ENCODE measurements at regions not wholly inside any gene's neighbourhood (a gene's known extent, or its start where the extent isn't known, plus 50 kb on each side); places are given as distances from the start of the nearest gene placed in this dataset.

DNA sequence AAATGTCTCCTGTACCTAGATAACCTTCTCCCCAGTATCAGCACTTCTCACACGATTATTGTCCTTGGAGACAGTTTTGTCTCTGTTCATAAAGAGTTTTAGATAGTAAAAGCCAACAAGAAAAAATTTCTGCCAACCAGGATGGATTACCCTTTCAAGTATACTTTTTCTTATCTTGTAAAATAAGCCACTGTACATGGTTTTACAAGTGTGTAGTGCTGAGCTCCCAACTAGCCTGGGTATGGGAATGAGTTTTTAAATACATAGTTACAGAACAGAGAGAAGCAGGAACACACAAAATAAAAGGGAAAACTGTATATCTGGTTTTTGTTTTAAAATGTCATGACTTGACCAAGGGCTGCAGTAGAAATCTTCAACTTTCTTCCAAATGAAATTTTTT lies 76.7 kb downstream of the C18orf54 start:
- TF ChIP-seq, protein P1, sequence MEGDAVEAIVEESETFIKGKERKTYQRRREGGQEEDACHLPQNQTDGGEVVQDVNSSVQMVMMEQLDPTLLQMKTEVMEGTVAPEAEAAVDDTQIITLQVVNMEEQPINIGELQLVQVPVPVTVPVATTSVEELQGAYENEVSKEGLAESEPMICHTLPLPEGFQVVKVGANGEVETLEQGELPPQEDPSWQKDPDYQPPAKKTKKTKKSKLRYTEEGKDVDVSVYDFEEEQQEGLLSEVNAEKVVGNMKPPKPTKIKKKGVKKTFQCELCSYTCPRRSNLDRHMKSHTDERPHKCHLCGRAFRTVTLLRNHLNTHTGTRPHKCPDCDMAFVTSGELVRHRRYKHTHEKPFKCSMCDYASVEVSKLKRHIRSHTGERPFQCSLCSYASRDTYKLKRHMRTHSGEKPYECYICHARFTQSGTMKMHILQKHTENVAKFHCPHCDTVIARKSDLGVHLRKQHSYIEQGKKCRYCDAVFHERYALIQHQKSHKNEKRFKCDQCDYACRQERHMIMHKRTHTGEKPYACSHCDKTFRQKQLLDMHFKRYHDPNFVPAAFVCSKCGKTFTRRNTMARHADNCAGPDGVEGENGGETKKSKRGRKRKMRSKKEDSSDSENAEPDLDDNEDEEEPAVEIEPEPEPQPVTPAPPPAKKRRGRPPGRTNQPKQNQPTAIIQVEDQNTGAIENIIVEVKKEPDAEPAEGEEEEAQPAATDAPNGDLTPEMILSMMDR (IDR thresholded peaks at IDR 0.05) = no peak
- TF ChIP-seq NFIC (IDR thresholded peaks at IDR 0.05; ENCODE audit: borderline replicate concordance) (no peak), SIN3A (IDR thresholded peaks at IDR 0.05; ENCODE audit: borderline replicate concordance, low read depth, low read length) (no peak), GATA2 (CRISPR knock-in tag; IDR thresholded peaks at IDR 0.05) (no peak), MXI1 (IDR thresholded peaks at IDR 0.05; ENCODE audit: low read depth, low read length) (no peak), EP300 (IDR thresholded peaks at IDR 0.05; ENCODE audit: borderline replicate concordance in 1 of 2, low read depth in 1 of 2, low read length in 1 of 2) (no peak), TEAD4 (IDR thresholded peaks at IDR 0.05; ENCODE audit: borderline replicate concordance, insufficient read depth) (no peak), NRF1 (IDR thresholded peaks at IDR 0.05; ENCODE audit: low read depth, low read length) (no peak), TAF1 (IDR thresholded peaks at IDR 0.05; ENCODE audit: borderline replicate concordance, low read depth, low read length) (no peak), YY1 (IDR thresholded peaks at IDR 0.05; ENCODE audit: low read depth) (no peak), POLR2AphosphoS5 (IDR thresholded peaks at IDR 0.05; ENCODE audit: low read depth, low read length) (no peak)

Measured in SK-N-SH (cell line).